Thyroid gland (tissue), 4 donors: ENCODE measurements at regions not wholly inside any gene's neighbourhood (a gene's known extent, or its start where the extent isn't known, plus 50 kb on each side); places are given as distances from the start of the nearest gene placed in this dataset.

Experiments used
- POLR2A ChIP-seq, 2 donors: fragments of 450-650 bp; IDR thresholded peaks; one replicate each; pipeline ENCODE4 v1.6.1; 2017; ENCODE audit warnings: antibody characterized with exemption in 2 of 2, mild to moderate bottlenecking in 2 of 2, moderate library complexity in 1 of 2
- TF ChIP-seq, protein P1 (sequence below), 6 experiments: fragments of 200-600 bp in 3 of 6; fragments of 450-650 bp in 3 of 6; sonication (generic) in 3 of 6; IDR thresholded peaks; one replicate each; pipeline ENCODE4 v1.5.1; 2016 to 2019; ENCODE audit warnings: antibody characterized with exemption in 6 of 6, mild to moderate bottlenecking in 2 of 6, inconsistent platforms in 1 of 6, moderate library complexity in 1 of 6

DNA sequence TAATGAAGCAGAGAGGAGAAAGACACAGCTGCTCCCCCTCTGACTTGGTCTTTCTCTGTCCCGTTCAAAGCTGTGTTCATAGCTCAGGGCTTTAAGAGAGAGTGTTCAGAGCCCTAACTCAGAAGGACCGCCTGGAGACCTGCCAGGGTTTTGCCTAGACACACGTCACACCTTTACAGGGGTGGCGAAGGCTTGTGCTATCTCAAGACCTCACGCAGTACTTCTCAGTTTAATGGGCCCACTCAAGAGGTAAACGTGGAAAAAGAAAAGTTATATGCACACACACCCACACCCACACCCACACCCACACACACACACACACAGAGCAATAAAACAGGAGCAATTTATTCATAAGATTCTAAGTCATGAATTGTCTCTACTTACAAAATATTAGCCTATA lies 374.3 kb downstream of the C12orf75 start:
- no peak for TF ChIP-seq POLR2A (IDR thresholded peaks at IDR 0.05)
- TF ChIP-seq, protein P1, sequence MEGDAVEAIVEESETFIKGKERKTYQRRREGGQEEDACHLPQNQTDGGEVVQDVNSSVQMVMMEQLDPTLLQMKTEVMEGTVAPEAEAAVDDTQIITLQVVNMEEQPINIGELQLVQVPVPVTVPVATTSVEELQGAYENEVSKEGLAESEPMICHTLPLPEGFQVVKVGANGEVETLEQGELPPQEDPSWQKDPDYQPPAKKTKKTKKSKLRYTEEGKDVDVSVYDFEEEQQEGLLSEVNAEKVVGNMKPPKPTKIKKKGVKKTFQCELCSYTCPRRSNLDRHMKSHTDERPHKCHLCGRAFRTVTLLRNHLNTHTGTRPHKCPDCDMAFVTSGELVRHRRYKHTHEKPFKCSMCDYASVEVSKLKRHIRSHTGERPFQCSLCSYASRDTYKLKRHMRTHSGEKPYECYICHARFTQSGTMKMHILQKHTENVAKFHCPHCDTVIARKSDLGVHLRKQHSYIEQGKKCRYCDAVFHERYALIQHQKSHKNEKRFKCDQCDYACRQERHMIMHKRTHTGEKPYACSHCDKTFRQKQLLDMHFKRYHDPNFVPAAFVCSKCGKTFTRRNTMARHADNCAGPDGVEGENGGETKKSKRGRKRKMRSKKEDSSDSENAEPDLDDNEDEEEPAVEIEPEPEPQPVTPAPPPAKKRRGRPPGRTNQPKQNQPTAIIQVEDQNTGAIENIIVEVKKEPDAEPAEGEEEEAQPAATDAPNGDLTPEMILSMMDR (IDR thresholded peaks at IDR 0.05) = no peak
